ENCODE measurements at regions not wholly inside any gene's neighbourhood (a gene's known extent, or its start where the extent isn't known, plus 50 kb on each side); places are given as distances from the start of the nearest gene placed in this dataset.
"Not testable (repeated sequence)": the region's sequence is repeated elsewhere in the genome, so short reads cannot be mapped to it uniquely, and the experiment has no call there.

- in situ Hi-C loops (cut with HindIII; ENCODE audit: low sequenced_read_pairs): no loop called here
Observed at GRCh38 chr16:17945080-17945601, 391.4 kb downstream of the NPIPA8 start.

- in situ Hi-C loops (cut with HindIII; ENCODE audit: low sequenced_read_pairs): no loop called here
Observed at GRCh38 chr16:17944345-17944744, 392.2 kb downstream of the NPIPA8 start.

GRCh38 chr16:17942067-17942466 lies 394.5 kb downstream of the NPIPA8 start:
- in situ Hi-C loops (cut with HindIII; ENCODE audit: low sequenced_read_pairs): no loop called here

GRCh38 chr16:17940584-17941364 lies 395.8 kb downstream of the NPIPA8 start:
- in situ Hi-C loops (cut with HindIII; ENCODE audit: low sequenced_read_pairs): no loop called here

- in situ Hi-C loops (cut with HindIII; ENCODE audit: low sequenced_read_pairs): no loop called here
Observed at GRCh38 chr16:17939723-17940122, 396.8 kb downstream of the NPIPA8 start.

- in situ Hi-C loops (cut with HindIII; ENCODE audit: low sequenced_read_pairs): no loop called here
Observed at GRCh38 chr16:17939122-17939536, 397.4 kb downstream of the NPIPA8 start.

GRCh38 chr16:17938546-17938945 lies 398.0 kb downstream of the NPIPA8 start:
- in situ Hi-C loops (cut with HindIII; ENCODE audit: low sequenced_read_pairs): no loop called here

- in situ Hi-C loops (cut with HindIII; ENCODE audit: low sequenced_read_pairs): no loop called here
Observed at GRCh38 chr16:17936766-17937402, 399.7 kb downstream of the NPIPA8 start.

- in situ Hi-C loops (cut with HindIII; ENCODE audit: low sequenced_read_pairs): no loop called here
Observed at GRCh38 chr16:17930280-17930679, 406.3 kb downstream of the NPIPA8 start.

- in situ Hi-C loops (cut with HindIII; ENCODE audit: low sequenced_read_pairs): no loop called here
Observed at GRCh38 chr16:17926866-17927399, 409.6 kb downstream of the NPIPA8 start.

- in situ Hi-C loops (cut with HindIII; ENCODE audit: low sequenced_read_pairs): no loop called here
Observed at GRCh38 chr16:17926461-17926860, 410.1 kb downstream of the NPIPA8 start.

GRCh38 chr16:17925761-17926160 lies 410.8 kb downstream of the NPIPA8 start:
- in situ Hi-C loops (cut with HindIII; ENCODE audit: low sequenced_read_pairs): no loop called here

- in situ Hi-C loops (cut with HindIII; ENCODE audit: low sequenced_read_pairs): no loop called here
Observed at GRCh38 chr16:17921357-17921978, 415.1 kb downstream of the NPIPA8 start.

- in situ Hi-C loops (cut with HindIII; ENCODE audit: low sequenced_read_pairs): no loop called here
Observed at GRCh38 chr16:17917316-17918019, 419.1 kb downstream of the NPIPA8 start.

- in situ Hi-C loops (cut with HindIII; ENCODE audit: low sequenced_read_pairs): no loop called here
Observed at GRCh38 chr16:17915791-17916190, 420.7 kb downstream of the NPIPA8 start.

GRCh38 chr16:17914168-17914567 lies 422.4 kb downstream of the NPIPA8 start:
- in situ Hi-C loops (cut with HindIII; ENCODE audit: low sequenced_read_pairs): no loop called here

- in situ Hi-C loops (cut with HindIII; ENCODE audit: low sequenced_read_pairs): not testable (repeated sequence)
Observed at GRCh38 chr16:17911578-17911977, 425.0 kb downstream of the NPIPA8 start.

- in situ Hi-C loops (cut with HindIII; ENCODE audit: low sequenced_read_pairs): not testable (repeated sequence)
Observed at GRCh38 chr16:17906626-17907025, 429.9 kb downstream of the NPIPA8 start.

GRCh38 chr16:17901309-17901708 lies 430.5 kb upstream of the XYLT1 start:
- in situ Hi-C loops (cut with HindIII; ENCODE audit: low sequenced_read_pairs): no loop called here

- in situ Hi-C loops (cut with HindIII; ENCODE audit: low sequenced_read_pairs): no loop called here
Observed at GRCh38 chr16:17899141-17899540, 428.4 kb upstream of the XYLT1 start.

- in situ Hi-C loops (cut with HindIII; ENCODE audit: low sequenced_read_pairs): no loop called here
Observed at GRCh38 chr16:17887963-17888362, 417.2 kb upstream of the XYLT1 start.

Measured in endothelial cell of hepatic sinusoid (primary cell).